BJ (cell line): ENCODE measurements at regions not wholly inside any gene's neighbourhood (a gene's known extent, or its start where the extent isn't known, plus 50 kb on each side); places are given as distances from the start of the nearest gene placed in this dataset.

Source experiments
- CTCF ChIA-PET: fragments of 350-600 bp; formaldehyde crosslinking; extraction: SDS; loops from one replicate; lab custom pipeline; 2021; ENCODE audit warnings: antibody characterized with exemption, inconsistent platforms; lab: Yijun Ruan, JAX
- POLR2A ChIA-PET: fragments of 300-600 bp; sonication (Branson Sonifier 250); formaldehyde crosslinking; extraction: SDS; loops from one replicate; lab custom pipeline; 2021; ENCODE audit warnings: antibody characterized with exemption; lab: Charles Lee
- DNase-seq: peaks from one replicate; pipeline ENCODE4 v3.0.0-alpha.2; 2011; ENCODE audit warnings: low read depth
- H3K27me3 ChIP-seq: 2 replicates; pipeline ENCODE4 v1.6.0; 2011; ENCODE audit warnings: low read length; ENCODE audit not compliant: control insufficient read depth, insufficient read depth
- H3K36me3 ChIP-seq: 2 replicates; pipeline ENCODE4 v1.5.1; 2011; ENCODE audit warnings: low read length; ENCODE audit not compliant: control insufficient read depth, insufficient read depth
- H3K4me3 ChIP-seq: 2 replicates; pipeline ENCODE4 v1.5.1; 2011; ENCODE audit warnings: low read depth, mild to moderate bottlenecking, control low read depth, low read length
- CTCF ChIP-seq: IDR thresholded peaks from 2 replicates; pipeline ENCODE4 v1.5.1; 2011; ENCODE audit warnings: low read depth, mild to moderate bottlenecking, control low read depth, inconsistent platforms, low read length, moderate library complexity; ENCODE audit not compliant: insufficient read depth

- CTCF ChIA-PET = no interaction called here
- no peak for TF ChIP-seq CTCF
- POLR2A ChIA-PET = no interaction called here
- Histone ChIP-seq H3K27me3 (no peaks in the 10 kb centered on the region; the same call in 1 of the 2 replicates), H3K4me3 (no peak overlapping the region), H3K36me3 (no peaks in the 10 kb centered on the region)
- no peak for DNase-seq
Observed at GRCh38 chr11:93608364-93608763, 53.1 kb upstream of the CEP295 start.

GRCh38 chr11:93606721-93607120, 54.8 kb upstream of the CEP295 start:
- Histone ChIP-seq H3K27me3 (no peaks in the 10 kb centered on the region; the same call in 1 of the 2 replicates), H3K4me3 (no peak overlapping the region), H3K36me3 (no peaks in the 10 kb centered on the region)
- POLR2A ChIA-PET = no interaction called here
- CTCF ChIA-PET = interaction anchor here (1.3 kb wide), 1 partner anchor 8 kb away, joined by 3 read pairs; no protein-coding TSS in a partner anchor
- DNase-seq = no peak
- TF ChIP-seq CTCF = no peak

- ChIA-PET POLR2A (no interaction called here), CTCF (interaction anchor here (1.3 kb wide), 1 partner anchor 9 kb away, joined by 3 read pairs; no protein-coding TSS in a partner anchor)
- DNase-seq = no peak
- no peak for TF ChIP-seq CTCF
- no peaks in the 10 kb centered on the region; the same call in 1 of the 2 replicates for H3K27me3 ChIP-seq
- no peaks in the 10 kb centered on the region for H3K36me3 ChIP-seq
- no peak overlapping the region for H3K4me3 ChIP-seq
Observed at GRCh38 chr11:93606314-93606713, 55.2 kb upstream of the CEP295 start.

- TF ChIP-seq CTCF = no peak
- Histone ChIP-seq H3K36me3 (no peaks in the 10 kb centered on the region), H3K4me3 (no peak overlapping the region), H3K27me3 (no peaks in the 10 kb centered on the region; the same call in 1 of the 2 replicates)
- ChIA-PET POLR2A (no interaction called here), CTCF (interaction anchor here (1.3 kb wide), 1 partner anchor 10 kb away, joined by 3 read pairs; no protein-coding TSS in a partner anchor)
- DNase-seq = no peak
Observed at GRCh38 chr11:93605642-93606041, 55.8 kb upstream of the CEP295 start.

- POLR2A ChIA-PET = no interaction called here
- TF ChIP-seq CTCF = no peak
- no peak for DNase-seq
- CTCF ChIA-PET = no interaction called here
- H3K27me3 ChIP-seq = no peaks in the 10 kb centered on the region; the same call in 1 of the 2 replicates
- no peak overlapping the region for H3K4me3 ChIP-seq
- H3K36me3 ChIP-seq = no peaks in the 10 kb centered on the region
Observed at GRCh38 chr11:93604008-93604660, 57.3 kb upstream of the CEP295 start.
